Parathyroid adenoma (tissue), 2 donors: ENCODE measurements at regions not wholly inside any gene's neighbourhood (a gene's known extent, or its start where the extent isn't known, plus 50 kb on each side); places are given as distances from the start of the nearest gene placed in this dataset.

ENCODE experiments used
- H2AFZ ChIP-seq: fragments of 300-600 bp; sonication (generic); one replicate; pipeline ENCODE4 v1.7.0; 2017; ENCODE audit warnings: antibody characterized with exemption, mild to moderate bottlenecking
- H3K27ac ChIP-seq: fragments of 300-600 bp; sonication (generic); one replicate; pipeline ENCODE4 v1.7.0; 2017
- H3K27me3 ChIP-seq: fragments of 300-600 bp; sonication (generic); one replicate; pipeline ENCODE4 v1.7.0; 2017; ENCODE audit warnings: low read length; ENCODE audit not compliant: control insufficient read depth, insufficient read depth
- H3K36me3 ChIP-seq: fragments of 300-600 bp; sonication (generic); one replicate; pipeline ENCODE4 v1.7.0; 2017; ENCODE audit warnings: low read length; ENCODE audit not compliant: control insufficient read depth, insufficient read depth
- H3K4me1 ChIP-seq: fragments of 300-600 bp; sonication (generic); one replicate; pipeline ENCODE4 v1.7.0; 2017; ENCODE audit warnings: control low read depth
- H3K4me2 ChIP-seq: fragments of 300-600 bp; sonication (generic); one replicate; pipeline ENCODE4 v1.7.0; 2017; ENCODE audit warnings: low read length
- H3K4me3 ChIP-seq: fragments of 300-600 bp; sonication (generic); one replicate; pipeline ENCODE4 v1.7.0; 2017; ENCODE audit warnings: low read depth, low read length
- H3K79me2 ChIP-seq: fragments of 300-600 bp; sonication (generic); one replicate; pipeline ENCODE4 v1.7.0; 2017; ENCODE audit warnings: control low read depth
- H3K9ac ChIP-seq: fragments of 300-600 bp; sonication (generic); one replicate; pipeline ENCODE4 v1.7.0; 2017; ENCODE audit warnings: mild to moderate bottlenecking
- H3K9me3 ChIP-seq: fragments of 300-600 bp; sonication (generic); one replicate; pipeline ENCODE4 v1.7.0; 2017; ENCODE audit warnings: low read length; ENCODE audit not compliant: control insufficient read depth
- CTCF ChIP-seq: fragments of 300-600 bp; sonication (generic); IDR thresholded peaks from one replicate; pipeline ENCODE4 v1.7.0; 2017; ENCODE audit warnings: antibody characterized with exemption, mild to moderate bottlenecking
- donor health status: primary hyperparathyroidism.

- no peak overlapping the region for H3K4me3 ChIP-seq
- no peak overlapping the region for H3K4me2 ChIP-seq
- no peaks in the 10 kb centered on the region for H3K36me3 ChIP-seq
- H3K27ac ChIP-seq, result no peak overlapping the region
- H3K9ac ChIP-seq, result no peak overlapping the region
- H2AFZ ChIP-seq, result no peak overlapping the region
- no peaks in the 10 kb centered on the region for H3K4me1 ChIP-seq
- no peaks in the 10 kb centered on the region for H3K79me2 ChIP-seq
- H3K27me3 ChIP-seq, result no peaks in the 10 kb centered on the region
- H3K9me3 ChIP-seq, result no peaks in the 10 kb centered on the region
- TF ChIP-seq CTCF, result peak; percentile 52
Observed at GRCh38 chr20:6583134-6583738, 184.2 kb upstream of the BMP2 start.

GRCh38 chr20:6582449-6582848 lies 185.0 kb upstream of the BMP2 start:
- Histone ChIP-seq H3K27ac (no peak overlapping the region), H3K9me3 (no peaks in the 10 kb centered on the region), H3K4me1 (no peaks in the 10 kb centered on the region), H3K4me2 (no peak overlapping the region), H2AFZ (no peak overlapping the region), H3K36me3 (no peaks in the 10 kb centered on the region), H3K27me3 (no peaks in the 10 kb centered on the region), H3K79me2 (no peaks in the 10 kb centered on the region), H3K9ac (no peak overlapping the region), H3K4me3 (no peak overlapping the region)
- no peak for TF ChIP-seq CTCF

- no peak for TF ChIP-seq CTCF
- H3K4me1 ChIP-seq, result no peaks in the 10 kb centered on the region
Observed at GRCh38 chr20:6580486-6580885, 187.0 kb upstream of the BMP2 start.

GRCh38 chr20:6579824-6580223 lies 187.7 kb upstream of the BMP2 start:
- Histone ChIP-seq H3K4me1 (no peaks in the 10 kb centered on the region), H3K9ac (no peak overlapping the region), H3K4me2 (no peak overlapping the region), H3K27me3 (no peaks in the 10 kb centered on the region), H2AFZ (no peak overlapping the region), H3K79me2 (no peaks in the 10 kb centered on the region), H3K36me3 (no peaks in the 10 kb centered on the region), H3K4me3 (no peak overlapping the region), H3K27ac (no peak overlapping the region), H3K9me3 (no peaks in the 10 kb centered on the region)
- TF ChIP-seq CTCF, result no peak

More at GRCh38 chr20:6580486-6580885, 187.0 kb upstream of the BMP2 start:
- H3K27me3 ChIP-seq, result no peaks in the 10 kb centered on the region
- no peaks in the 10 kb centered on the region for H3K79me2 ChIP-seq
- H3K36me3 ChIP-seq, result no peaks in the 10 kb centered on the region
- no peak overlapping the region for H3K27ac ChIP-seq
- no peak overlapping the region for H2AFZ ChIP-seq
- no peaks in the 10 kb centered on the region for H3K9me3 ChIP-seq
- no peak overlapping the region for H3K4me3 ChIP-seq
- H3K9ac ChIP-seq, result no peak overlapping the region
- H3K4me2 ChIP-seq, result no peak overlapping the region

GRCh38 chr20:6579417-6579816 lies 188.1 kb upstream of the BMP2 start:
- Histone ChIP-seq H3K79me2 (no peaks in the 10 kb centered on the region), H3K36me3 (no peaks in the 10 kb centered on the region), H3K4me1 (no peaks in the 10 kb centered on the region), H3K27ac (no peak overlapping the region), H3K9ac (no peak overlapping the region), H2AFZ (no peak overlapping the region), H3K4me2 (no peak overlapping the region), H3K9me3 (no peaks in the 10 kb centered on the region), H3K27me3 (no peaks in the 10 kb centered on the region), H3K4me3 (no peak overlapping the region)
- no peak for TF ChIP-seq CTCF
